Upper lobe of right lung (tissue), 1 donor: ENCODE measurements at regions not wholly inside any gene's neighbourhood (a gene's known extent, or its start where the extent isn't known, plus 50 kb on each side); places are given as distances from the start of the nearest gene placed in this dataset.

Experiments
- ATAC-seq: fragments of 200-7000 bp; cut with Tn5 transposase; one replicate; pipeline ENCODE4 v1.9.1; 2020; ENCODE audit warnings: mild to moderate bottlenecking, moderate library complexity
- DNase-seq: peaks from one replicate; pipeline ENCODE4 v3.0.0-alpha.2; 2020
- H3K27ac ChIP-seq: fragments of 200-600 bp; one replicate; pipeline ENCODE4 v1.8.0; 2022
- H3K27me3 ChIP-seq: fragments of 200-600 bp; one replicate; pipeline ENCODE4 v1.8.0; 2022; ENCODE audit warnings: mild to moderate bottlenecking
- H3K36me3 ChIP-seq: fragments of 200-600 bp; one replicate; pipeline ENCODE4 v1.8.0; 2022
- H3K4me1 ChIP-seq: fragments of 200-600 bp; one replicate; pipeline ENCODE4 v1.8.0; 2022
- H3K4me3 ChIP-seq: fragments of 200-600 bp; one replicate; pipeline ENCODE4 v1.8.0; 2022; ENCODE audit warnings: mild to moderate bottlenecking
- H3K9me3 ChIP-seq: fragments of 200-600 bp; one replicate; pipeline ENCODE4 v1.8.0; 2022
- CTCF ChIP-seq: fragments of 200-600 bp; IDR thresholded peaks from one replicate; pipeline ENCODE4 v1.8.0; 2022; ENCODE audit warnings: antibody characterized with exemption
- intact Hi-C: fragments of 100-400 bp; cut with DNase I; formaldehyde crosslinking; loops from one replicate; pipeline ENCODE4 v1.11.0; 2022
- donor health status: DM: no; HTN: yes; CAD: no; lungs with severe emphysema.

GRCh38 chr18:73950116-73950700 lies 197.4 kb downstream of the FBXO15 start:
- ATAC-seq, result no peak
- no peak for DNase-seq
- H3K27me3 ChIP-seq, result no peaks in the 10 kb centered on the region

GRCh38 chr18:73948497-73948896 lies 199.1 kb downstream of the FBXO15 start:
- DNase-seq, result no peak
- Histone ChIP-seq H3K27ac (no peak overlapping the region), H3K4me3 (no peak overlapping the region), H3K9me3 (no peaks in the 10 kb centered on the region), H3K27me3 (no peaks in the 10 kb centered on the region), H3K36me3 (no peaks in the 10 kb centered on the region), H3K4me1 (no peaks in the 10 kb centered on the region)
- ATAC-seq, result no peak
- no peak for TF ChIP-seq CTCF
- intact Hi-C loops, result no loop called here

More at GRCh38 chr18:73950116-73950700, 197.4 kb downstream of the FBXO15 start:
- intact Hi-C loops, result no loop called here
- no peak overlapping the region for H3K4me3 ChIP-seq
- no peaks in the 10 kb centered on the region for H3K9me3 ChIP-seq
- no peaks in the 10 kb centered on the region for H3K36me3 ChIP-seq
- H3K27ac ChIP-seq, result no peak overlapping the region
- H3K4me1 ChIP-seq, result no peaks in the 10 kb centered on the region
- TF ChIP-seq CTCF, result no peak

GRCh38 chr18:73948084-73948483 lies 199.6 kb downstream of the FBXO15 start:
- Histone ChIP-seq H3K36me3 (no peaks in the 10 kb centered on the region), H3K27ac (no peak overlapping the region), H3K4me1 (no peaks in the 10 kb centered on the region), H3K4me3 (no peak overlapping the region), H3K9me3 (no peaks in the 10 kb centered on the region), H3K27me3 (no peaks in the 10 kb centered on the region)
- intact Hi-C loops, result no loop called here
- ATAC-seq (no peak), DNase-seq (no peak)
- TF ChIP-seq CTCF, result no peak

- no peak for DNase-seq
- H3K27me3 ChIP-seq, result no peaks in the 10 kb centered on the region
- intact Hi-C loops, result no loop called here
- ATAC-seq, result no peak
- TF ChIP-seq CTCF, result no peak
- no peaks in the 10 kb centered on the region for H3K9me3 ChIP-seq
- no peak overlapping the region for H3K27ac ChIP-seq
- H3K36me3 ChIP-seq, result no peaks in the 10 kb centered on the region
- no peak overlapping the region for H3K4me3 ChIP-seq
- H3K4me1 ChIP-seq, result no peaks in the 10 kb centered on the region
Measured at GRCh38 chr18:73947180-73947921, 200.3 kb downstream of the FBXO15 start.

GRCh38 chr18:73945130-73945792 lies 202.4 kb downstream of the FBXO15 start:
- no peak for DNase-seq
- no peak for TF ChIP-seq CTCF
- Histone ChIP-seq H3K27me3 (no peaks in the 10 kb centered on the region), H3K9me3 (no peaks in the 10 kb centered on the region), H3K4me3 (no peak overlapping the region), H3K36me3 (no peaks in the 10 kb centered on the region), H3K4me1 (no peaks in the 10 kb centered on the region), H3K27ac (no peak overlapping the region)
- peak; percentile 38 for ATAC-seq
- intact Hi-C loops, result no loop called here
